Keratinocyte (primary cell): ENCODE measurements at regions not wholly inside any gene's neighbourhood (a gene's known extent, or its start where the extent isn't known, plus 50 kb on each side); places are given as distances from the start of the nearest gene placed in this dataset.

Experiments
- CTCF ChIP-seq, 3 experiments: IDR thresholded peaks in 1 of 3; conservative IDR thresholded peaks in 1 of 3; optimal IDR thresholded peaks in 1 of 3; 2 replicates in 2 of 3; 3 replicates in 1 of 3; pipeline versions ENCODE3 to v1.5.1; 2011; ENCODE audit warnings: low read length in 3 of 3, mild to moderate bottlenecking in 3 of 3, moderate library complexity in 2 of 3, control low read depth in 1 of 3, inconsistent platforms in 1 of 3; ENCODE audit not compliant: insufficient read depth in 2 of 3; ENCODE audit errors: extremely low read depth in 1 of 3
- EZH2 ChIP-seq: IDR thresholded peaks from one replicate; pipeline ENCODE4 v1.6.1; 2012; ENCODE audit warnings: inconsistent platforms, mild to moderate bottlenecking, low read length, moderate library complexity

GRCh38 chr10:34907743-34908430 lies 92.8 kb upstream of the PARD3 start:
- TF ChIP-seq CTCF (optimal IDR thresholded peaks at IDR 0.05 in 1 of 3, IDR thresholded peaks at IDR 0.05 in 1 of 3, conservative IDR thresholded peaks at IDR 0.05 in 1 of 3; ENCODE audit: extremely low read depth in 1 of 3, insufficient read depth in 2 of 3, low read length in 3 of 3) (no peak), EZH2 (no peak)
